Calu3 (cell line): ENCODE measurements at regions not wholly inside any gene's neighbourhood (a gene's known extent, or its start where the extent isn't known, plus 50 kb on each side); places are given as distances from the start of the nearest gene placed in this dataset.

Experiments used
- BruUV-seq: library from RNA; stranded (reverse); fragments of 400-500 nt; replicated peaks from 2 replicates; lab custom pipeline; 2021; lab: Mats Ljungman, UMichigan
- CTCF ChIA-PET: fragments of 300-600 bp; sonication (Branson Sonifier 250); formaldehyde crosslinking; loops from one replicate; lab custom pipeline; 2022; ENCODE audit warnings: antibody characterized with exemption; lab: Charles Lee
- DNase-seq: peaks from one replicate; pipeline ENCODE4 v3.0.0; 2022
- H3K27ac Mint-ChIP-seq: one replicate; pipeline ENCODE4 v1.8.0; 2022; ENCODE audit warnings: mixed read lengths; ENCODE audit not compliant: unreplicated experiment
- H3K27me3 Mint-ChIP-seq: one replicate; pipeline ENCODE4 v1.8.0; 2022; ENCODE audit warnings: mixed read lengths; ENCODE audit not compliant: unreplicated experiment
- H3K36me3 Mint-ChIP-seq: one replicate; pipeline ENCODE4 v1.8.0; 2022; ENCODE audit warnings: mild to moderate bottlenecking, moderate library complexity, mixed read lengths; ENCODE audit not compliant: insufficient read depth, unreplicated experiment
- H3K4me1 Mint-ChIP-seq: one replicate; pipeline ENCODE4 v1.8.0; 2022; ENCODE audit warnings: mild to moderate bottlenecking, low read depth, mixed read lengths; ENCODE audit not compliant: unreplicated experiment
- H3K4me3 Mint-ChIP-seq: one replicate; pipeline ENCODE4 v1.8.0; 2022; ENCODE audit warnings: mild to moderate bottlenecking, low read depth, moderate library complexity, mixed read lengths; ENCODE audit not compliant: unreplicated experiment
- H3K9me3 Mint-ChIP-seq: one replicate; pipeline ENCODE4 v1.8.0; 2022; ENCODE audit warnings: low read depth, mixed read lengths; ENCODE audit not compliant: unreplicated experiment
- intact Hi-C: fragments of 100-400 bp; cut with micrococcal nuclease; formaldehyde crosslinking; loops from one replicate; pipeline ENCODE4 v1.10.0; 2022; ENCODE audit not compliant: unreplicated experiment
- TF ChIP-seq, protein P1 (sequence below): fragments of 200-600 bp; IDR thresholded peaks from one replicate; pipeline ENCODE4 v1.8.0; 2022; ENCODE audit warnings: antibody characterized with exemption; ENCODE audit not compliant: unreplicated experiment

DNA sequence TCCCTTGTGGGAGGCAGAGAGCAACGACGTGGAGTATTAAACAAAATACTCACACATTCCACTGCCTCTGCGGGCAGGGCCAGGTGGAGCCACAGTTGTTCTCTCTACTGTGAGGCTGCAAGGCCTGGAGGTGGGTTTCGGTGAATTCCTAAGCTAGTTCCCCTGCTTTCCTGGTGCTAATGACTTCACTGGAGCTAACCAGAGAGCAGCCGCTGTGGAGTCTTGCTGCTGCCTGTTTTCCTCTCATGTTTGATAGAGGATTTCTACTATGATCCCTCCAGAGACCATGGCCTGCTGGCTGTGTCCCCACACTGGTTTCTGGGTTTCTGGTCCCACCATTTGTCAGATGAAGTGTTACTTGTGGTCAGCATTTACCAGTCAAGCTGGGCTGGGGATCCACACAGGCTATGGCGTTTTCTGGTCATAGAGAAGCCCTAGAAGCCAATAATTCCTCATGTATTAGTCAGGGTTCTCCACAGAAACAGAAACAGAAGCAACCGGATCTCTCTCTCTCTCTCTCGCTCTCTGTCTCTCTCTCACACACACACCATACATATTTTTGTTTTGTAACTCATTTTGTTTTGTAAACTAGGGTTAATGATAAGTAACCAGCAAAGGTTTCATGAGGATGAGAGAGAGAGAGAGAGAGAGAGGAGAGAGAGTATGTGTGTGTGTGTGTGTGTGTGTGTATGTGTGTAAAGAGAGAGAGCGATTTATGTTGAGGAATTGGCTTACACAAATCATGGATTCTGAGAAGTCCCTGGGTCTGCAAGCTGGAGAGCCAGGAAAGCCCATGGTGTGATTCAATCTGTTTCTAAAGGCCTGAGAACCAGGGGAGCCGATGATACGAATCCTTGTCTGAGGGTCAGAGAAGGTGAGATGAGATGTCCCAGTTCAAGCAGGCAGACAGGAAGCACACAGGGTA lies 403.0 kb downstream of the GADD45G start:
- Mint-ChIP-seq H3K36me3 (no peaks in the 10 kb centered on the region), H3K4me1 (no peaks in the 10 kb centered on the region), H3K9me3 (no peaks in the 10 kb centered on the region), H3K4me3 (no peak overlapping the region), H3K27me3 (no peaks in the 10 kb centered on the region), H3K27ac (no peak overlapping the region)
- CTCF ChIA-PET = interaction anchor here (0.6 kb wide), 1 partner anchor 29 kb away, joined by 3 read pairs; no protein-coding TSS in a partner anchor
- DNase-seq = no peak
- TF ChIP-seq, protein P1, sequence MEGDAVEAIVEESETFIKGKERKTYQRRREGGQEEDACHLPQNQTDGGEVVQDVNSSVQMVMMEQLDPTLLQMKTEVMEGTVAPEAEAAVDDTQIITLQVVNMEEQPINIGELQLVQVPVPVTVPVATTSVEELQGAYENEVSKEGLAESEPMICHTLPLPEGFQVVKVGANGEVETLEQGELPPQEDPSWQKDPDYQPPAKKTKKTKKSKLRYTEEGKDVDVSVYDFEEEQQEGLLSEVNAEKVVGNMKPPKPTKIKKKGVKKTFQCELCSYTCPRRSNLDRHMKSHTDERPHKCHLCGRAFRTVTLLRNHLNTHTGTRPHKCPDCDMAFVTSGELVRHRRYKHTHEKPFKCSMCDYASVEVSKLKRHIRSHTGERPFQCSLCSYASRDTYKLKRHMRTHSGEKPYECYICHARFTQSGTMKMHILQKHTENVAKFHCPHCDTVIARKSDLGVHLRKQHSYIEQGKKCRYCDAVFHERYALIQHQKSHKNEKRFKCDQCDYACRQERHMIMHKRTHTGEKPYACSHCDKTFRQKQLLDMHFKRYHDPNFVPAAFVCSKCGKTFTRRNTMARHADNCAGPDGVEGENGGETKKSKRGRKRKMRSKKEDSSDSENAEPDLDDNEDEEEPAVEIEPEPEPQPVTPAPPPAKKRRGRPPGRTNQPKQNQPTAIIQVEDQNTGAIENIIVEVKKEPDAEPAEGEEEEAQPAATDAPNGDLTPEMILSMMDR = no peak
- intact Hi-C loops = no loop called here
- no TSS peak for BruUV-seq

DNA sequence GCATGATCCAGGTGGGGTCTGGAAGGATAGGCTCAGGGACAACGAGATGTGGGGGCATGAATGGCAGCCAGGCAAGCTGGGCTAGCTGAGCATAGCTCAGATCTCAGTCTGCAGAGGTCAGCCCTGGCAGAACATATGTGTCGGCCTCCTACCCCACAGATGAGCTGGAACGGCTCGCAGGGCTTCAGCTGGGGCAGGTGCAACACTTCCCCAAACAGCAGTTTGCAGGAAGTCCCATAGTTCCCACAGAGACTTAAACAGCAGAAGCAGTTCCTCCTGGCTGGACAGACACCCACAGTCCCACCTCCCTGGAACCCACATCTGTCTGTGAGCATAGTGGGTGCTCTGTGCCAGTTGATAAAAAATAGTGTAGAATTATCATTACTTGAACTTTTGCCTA lies 404.6 kb downstream of the GADD45G start:
- BruUV-seq = no TSS peak
- H3K4me3 Mint-ChIP-seq = no peak overlapping the region
- H3K4me1 Mint-ChIP-seq = no peaks in the 10 kb centered on the region
- no peak for DNase-seq
- H3K27me3 Mint-ChIP-seq = peaks cover 13% of the 10 kb centered on the region
- no peaks in the 10 kb centered on the region for H3K9me3 Mint-ChIP-seq
- TF ChIP-seq, protein P1 = no peak
- CTCF ChIA-PET = interaction anchor here (0.7 kb wide), 1 partner anchor 31 kb away, joined by 3 read pairs; no protein-coding TSS in a partner anchor
- intact Hi-C loops = no loop called here
- H3K27ac Mint-ChIP-seq = no peak overlapping the region
- no peaks in the 10 kb centered on the region for H3K36me3 Mint-ChIP-seq

DNA sequence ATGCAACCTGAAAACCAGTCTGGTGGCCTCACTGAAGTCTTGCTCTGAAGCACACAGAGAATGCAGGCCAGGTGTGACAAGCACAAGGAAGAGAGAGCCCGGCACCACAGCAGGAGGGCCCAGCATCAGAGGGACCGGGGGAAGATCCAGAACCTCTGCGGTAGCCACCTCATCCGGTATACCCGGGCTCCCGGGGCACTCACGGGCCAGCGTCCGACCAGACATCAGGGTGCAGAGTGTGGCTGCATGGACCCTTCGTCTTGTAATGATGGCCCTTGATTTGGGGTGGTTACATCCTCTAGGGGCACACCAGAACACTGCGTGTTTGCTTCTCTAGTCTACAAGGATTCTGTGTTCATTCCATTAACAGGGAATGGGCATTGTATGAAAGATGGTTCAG lies 406.0 kb downstream of the GADD45G start:
- no TSS peak for BruUV-seq
- Mint-ChIP-seq H3K9me3 (no peaks in the 10 kb centered on the region), H3K27ac (no peak overlapping the region), H3K4me3 (no peak overlapping the region), H3K27me3 (peaks cover 26% of the 10 kb centered on the region), H3K36me3 (no peaks in the 10 kb centered on the region), H3K4me1 (no peaks in the 10 kb centered on the region)
- intact Hi-C loops = no loop called here
- CTCF ChIA-PET = interaction anchor here (0.7 kb wide), 2 partner anchors 11 to 446 kb away, joined by 3 to 6 read pairs; no protein-coding TSS in a partner anchor
- TF ChIP-seq, protein P1 = no peak
- no peak for DNase-seq

DNA sequence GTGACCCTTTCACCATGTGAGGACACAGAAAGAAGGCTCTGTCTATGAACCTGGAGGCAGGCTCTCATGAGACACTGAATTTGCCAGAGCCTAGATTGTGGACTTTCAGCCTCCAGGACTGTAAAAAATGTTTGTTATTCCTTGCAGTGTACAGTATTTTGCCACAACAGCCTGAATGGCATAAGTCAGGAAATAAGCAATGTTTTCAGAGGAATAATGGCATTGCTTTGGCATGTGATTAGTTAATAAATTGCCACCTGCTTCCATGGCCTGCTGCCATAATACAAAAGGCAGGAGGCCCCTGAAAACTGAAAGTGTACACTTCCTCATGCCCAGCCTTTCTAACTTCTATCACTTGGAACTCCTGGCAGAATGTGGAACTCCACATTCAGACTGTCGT lies 408.1 kb downstream of the GADD45G start:
- no TSS peak for BruUV-seq
- Mint-ChIP-seq H3K27me3 (peaks cover 48% of the 10 kb centered on the region), H3K9me3 (no peaks in the 10 kb centered on the region), H3K4me3 (no peak overlapping the region), H3K27ac (no peak overlapping the region), H3K36me3 (no peaks in the 10 kb centered on the region), H3K4me1 (no peaks in the 10 kb centered on the region)
- no peak for DNase-seq
- CTCF ChIA-PET = no interaction called here
- TF ChIP-seq, protein P1 = no peak
- intact Hi-C loops = no loop called here
